SIG-M5 (cell line): ENCODE measurements at regions not wholly inside any gene's neighbourhood (a gene's known extent, or its start where the extent isn't known, plus 50 kb on each side); places are given as distances from the start of the nearest gene placed in this dataset.
"Not testable (repeated sequence)": the region's sequence is repeated elsewhere in the genome, so short reads cannot be mapped to it uniquely, and the experiment has no call there.

Source experiments
- DNase-seq: peaks from one replicate; lab custom pipeline; 2025; lab: John Stamatoyannopoulos, UW

- DNase-seq, result no peak
These were observed 54.7 kb upstream of the PGM2 start for GRCh38 chr4:37771771-37772170.

- no peak for DNase-seq
These were observed 56.5 kb upstream of the PGM2 start for GRCh38 chr4:37770016-37770415.

GRCh38 chr4:37769391-37769989 lies 57.0 kb upstream of the PGM2 start:
- DNase-seq, result no peak

DNA sequence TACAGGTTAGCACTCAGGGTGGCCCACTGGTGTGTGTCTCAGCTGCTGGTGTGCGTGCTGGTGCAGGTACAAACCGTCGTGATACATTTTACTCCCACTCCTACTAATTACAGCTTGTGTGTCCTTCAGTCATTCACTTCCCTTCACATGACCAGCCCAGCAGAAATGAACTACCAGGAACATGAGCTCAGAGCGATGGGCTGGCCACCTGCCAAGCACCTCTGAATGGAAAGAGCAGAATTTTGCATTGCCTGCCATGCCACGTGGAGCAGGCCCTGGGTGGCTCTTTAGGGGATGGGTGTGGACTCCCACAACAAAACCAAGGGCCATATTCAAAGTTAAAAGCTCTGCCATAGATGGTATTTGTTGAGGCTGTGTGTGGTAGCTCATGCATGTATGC lies 58.9 kb upstream of the PGM2 start:
- no peak for DNase-seq

- DNase-seq, result no peak
These were observed 59.5 kb upstream of the PGM2 start for GRCh38 chr4:37767019-37767418.

GRCh38 chr4:37765741-37766140 lies 60.7 kb upstream of the PGM2 start:
- no peak for DNase-seq

GRCh38 chr4:37763831-37764230 lies 62.7 kb upstream of the PGM2 start:
- no peak for DNase-seq

DNA sequence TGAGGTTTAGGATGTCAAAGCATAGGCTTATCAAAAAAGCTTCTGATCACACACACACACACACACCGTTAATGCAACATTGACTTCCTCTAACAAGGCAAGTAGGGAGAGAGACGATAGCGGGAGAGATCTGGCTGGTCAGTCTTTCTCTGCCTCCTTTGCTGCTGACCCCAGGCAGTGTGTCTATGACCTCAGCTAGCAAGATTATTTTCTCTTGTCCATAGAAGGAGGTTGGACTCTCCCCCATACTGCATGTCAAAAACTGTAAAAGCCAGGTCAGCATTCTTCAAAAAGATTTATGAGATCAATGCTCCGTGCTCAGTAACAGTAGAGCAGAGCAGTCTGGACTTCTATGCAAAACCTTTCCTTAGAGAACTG lies 63.5 kb upstream of the PGM2 start:
- DNase-seq, result no peak

GRCh38 chr4:37762294-37762990 lies 64.0 kb upstream of the PGM2 start:
- no peak for DNase-seq

- DNase-seq, result peak; percentile 49
These were observed 65.6 kb upstream of the PGM2 start for GRCh38 chr4:37760840-37761239.

GRCh38 chr4:37759833-37760232 lies 66.7 kb upstream of the PGM2 start:
- DNase-seq, result no peak

DNA sequence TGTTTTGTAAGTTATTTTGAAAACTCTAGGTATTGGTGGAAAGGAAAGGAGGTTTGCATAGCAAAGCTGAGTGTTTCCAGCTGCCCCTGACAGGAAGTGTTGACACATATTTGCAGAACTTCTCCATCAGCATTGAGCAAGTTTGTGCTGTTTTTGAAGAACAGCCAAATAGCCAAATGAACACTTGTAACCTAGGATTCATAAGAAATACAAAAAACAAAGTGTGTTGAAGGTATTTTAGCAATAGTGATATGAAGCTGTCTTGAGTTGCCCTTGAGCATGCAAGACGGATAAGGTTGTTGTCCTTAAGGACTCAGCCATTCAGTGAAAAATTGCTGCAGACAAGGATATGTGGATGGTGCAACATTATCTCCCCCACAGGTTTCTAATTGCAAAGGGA lies 68.3 kb upstream of the PGM2 start:
- DNase-seq, result peak; percentile 78

DNA sequence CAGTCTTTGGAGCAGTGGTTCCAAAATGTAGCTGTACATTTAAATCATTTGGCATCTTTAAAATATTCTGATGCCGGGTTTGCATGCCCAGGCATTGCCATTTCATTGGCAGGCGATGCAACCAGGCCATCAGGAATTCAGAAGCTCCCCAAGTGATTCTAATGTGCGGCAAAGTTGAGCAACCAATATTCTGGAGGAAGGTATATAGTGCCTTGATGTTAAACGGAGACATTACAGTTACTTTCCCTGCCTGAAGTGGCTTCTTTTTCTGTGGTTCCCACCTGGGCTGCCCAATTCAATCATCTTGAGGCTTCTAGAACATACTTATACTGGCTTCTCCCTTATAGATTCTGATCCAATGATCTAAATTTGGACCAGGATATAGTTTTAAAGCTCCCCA lies 68.7 kb upstream of the PGM2 start:
- DNase-seq, result no peak

DNA sequence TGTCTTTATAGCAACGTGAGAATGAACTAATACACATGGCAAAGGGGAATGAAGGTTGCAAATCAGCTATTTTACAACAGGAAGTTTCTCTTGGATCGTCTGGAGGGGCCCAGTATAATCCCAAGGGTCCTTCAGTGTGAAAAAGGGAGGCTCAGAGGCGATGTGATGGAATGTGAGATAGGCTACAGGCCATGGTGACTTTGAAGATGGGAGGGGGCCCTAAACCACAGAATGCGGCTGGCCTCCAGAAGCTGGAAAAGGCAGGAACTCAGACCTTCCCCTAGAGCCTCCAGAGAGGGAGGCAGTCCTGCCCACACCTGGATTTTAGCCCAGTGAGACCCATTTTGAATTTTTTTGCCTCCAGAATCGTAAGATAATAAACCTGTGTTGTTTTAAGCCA lies 69.4 kb upstream of the PGM2 start:
- DNase-seq, result no peak

- no peak for DNase-seq
These were observed 68.4 kb upstream of the RELL1 start for GRCh38 chr4:37754410-37755185.

GRCh38 chr4:37749398-37749988 lies 63.3 kb upstream of the RELL1 start:
- peak; percentile 4 for DNase-seq

DNA sequence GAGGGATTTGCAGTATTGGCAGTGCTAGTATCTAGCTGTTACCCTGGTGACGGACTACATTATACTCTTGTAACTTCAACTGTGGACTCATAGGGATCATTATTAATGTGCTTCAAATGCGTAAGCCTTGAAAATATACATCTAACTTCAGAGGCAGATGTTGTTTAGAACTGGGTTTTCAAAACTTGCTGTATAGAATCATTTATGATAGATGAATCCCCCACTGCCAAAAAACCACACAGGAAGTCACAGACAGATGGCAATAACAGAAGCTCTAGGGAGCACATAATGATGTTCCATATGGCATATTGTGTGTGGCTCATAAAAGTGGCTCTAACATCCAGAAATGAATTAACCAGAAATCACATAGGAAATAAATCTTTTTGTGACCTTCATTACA lies 62.3 kb upstream of the RELL1 start:
- DNase-seq, result no peak

GRCh38 chr4:37747772-37748330 lies 61.7 kb upstream of the RELL1 start:
- no peak for DNase-seq

DNA sequence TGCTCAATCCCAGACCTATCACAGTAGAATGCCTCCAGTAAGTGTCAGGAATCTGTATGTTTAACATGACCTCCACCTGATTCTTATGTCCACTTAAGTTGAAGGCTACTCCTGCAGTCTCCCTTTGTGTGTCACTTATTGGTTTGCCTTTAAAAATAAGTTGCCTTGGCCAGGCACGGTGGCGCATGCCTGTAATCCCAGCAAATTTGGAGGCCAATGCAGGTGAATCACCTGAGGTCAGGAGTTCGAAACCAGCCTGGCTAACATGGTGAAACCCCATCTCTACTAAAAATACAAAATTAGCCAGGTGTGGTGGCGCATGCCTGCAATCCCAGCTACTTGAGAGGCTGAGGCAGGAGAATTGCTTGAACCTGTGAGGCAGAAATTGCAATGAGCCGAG lies 60.7 kb upstream of the RELL1 start:
- DNase-seq, result not testable (repeated sequence)

DNA sequence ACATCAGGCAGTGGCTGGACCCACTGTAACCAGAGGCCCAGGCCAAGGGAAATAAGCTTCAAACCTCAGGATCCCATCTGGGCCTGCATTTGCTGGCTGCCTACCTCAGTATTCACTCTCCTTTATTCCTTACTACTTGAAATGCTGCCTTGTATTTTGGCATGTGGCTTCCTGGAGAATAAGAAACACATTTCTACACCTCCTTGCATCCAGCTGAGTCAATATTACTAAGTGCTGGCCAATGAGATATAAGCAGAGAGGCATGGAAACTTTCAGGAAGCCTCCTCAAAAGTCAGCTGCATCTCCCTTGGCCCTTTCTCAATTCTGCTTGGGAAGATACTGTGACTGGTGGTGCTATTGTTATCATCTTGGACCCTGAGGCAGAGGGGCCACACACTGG lies 59.8 kb upstream of the RELL1 start:
- DNase-seq, result no peak

DNA sequence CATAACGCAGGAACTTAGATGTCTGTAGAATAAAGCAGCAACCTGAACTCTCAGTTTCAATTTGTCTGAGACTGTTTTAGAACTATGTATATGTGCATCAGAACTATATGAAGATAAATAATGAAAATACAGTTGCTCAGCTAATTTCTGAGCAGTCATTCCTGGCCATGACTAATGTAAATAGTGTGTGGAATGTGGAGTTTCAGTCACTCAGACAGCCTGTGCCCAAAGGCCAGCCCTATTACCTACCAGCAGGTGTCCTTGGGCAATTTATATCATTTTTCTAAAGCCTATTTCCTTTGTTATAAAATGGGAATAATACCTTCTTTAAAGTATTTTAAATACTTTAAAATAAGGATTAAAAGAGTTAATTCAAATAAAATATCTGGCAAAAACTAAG lies 56.0 kb upstream of the RELL1 start:
- DNase-seq, result no peak

GRCh38 chr4:37741564-37741963 lies 55.4 kb upstream of the RELL1 start:
- no peak for DNase-seq

DNA sequence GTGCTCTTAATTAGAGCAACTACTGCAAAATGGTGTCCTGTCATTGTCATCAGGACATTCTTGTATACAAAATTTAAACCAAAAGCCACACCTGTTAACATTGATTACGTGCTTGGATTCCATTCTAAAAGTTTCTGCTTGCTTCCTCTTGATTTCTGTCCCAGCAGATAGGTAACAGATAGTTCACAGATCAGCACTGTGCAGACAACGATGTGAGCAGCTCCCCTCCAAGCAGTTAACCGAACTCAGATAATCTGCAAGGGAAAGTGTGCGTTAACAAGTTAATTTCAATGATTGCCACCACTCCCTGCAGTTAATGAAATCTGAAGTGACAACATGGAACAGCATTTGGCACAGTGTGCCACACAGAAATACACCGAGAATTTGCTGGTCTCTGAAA lies 54.4 kb upstream of the RELL1 start:
- DNase-seq, result no peak
